ENCODE measurements at regions not wholly inside any gene's neighbourhood (a gene's known extent, or its start where the extent isn't known, plus 50 kb on each side); places are given as distances from the start of the nearest gene placed in this dataset.
"Not testable (repeated sequence)": the region's sequence is repeated elsewhere in the genome, so short reads cannot be mapped to it uniquely, and the experiment has no call there.

DNA sequence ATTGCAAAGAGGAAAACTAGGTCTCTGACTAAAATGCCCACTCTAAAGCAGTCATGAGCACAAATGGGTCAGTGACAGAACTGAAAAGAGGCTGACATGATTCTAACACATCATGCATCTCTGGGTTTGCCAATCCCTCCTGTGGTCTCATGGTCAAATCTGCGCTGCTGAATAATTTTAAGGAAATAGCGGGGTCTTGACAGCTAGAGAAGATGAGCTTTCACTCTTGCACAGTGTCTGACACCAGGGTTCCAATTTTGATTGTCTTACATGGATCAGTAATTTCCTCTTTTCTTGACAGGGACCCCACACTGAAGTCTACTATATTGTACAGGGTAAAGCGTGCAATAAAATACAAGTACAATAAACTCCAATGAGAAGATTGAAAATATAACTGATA lies 236.8 kb upstream of the CNR1 start:
- no peak overlapping the region for H3K4me3 ChIP-seq (ENCODE audit: low read depth, low read length)
- TF ChIP-seq CTCF (IDR thresholded peaks at IDR 0.05; ENCODE audit: insufficient read depth, low read length) = no peak
- no peak for DNase-seq (ENCODE audit: low read depth)

DNA sequence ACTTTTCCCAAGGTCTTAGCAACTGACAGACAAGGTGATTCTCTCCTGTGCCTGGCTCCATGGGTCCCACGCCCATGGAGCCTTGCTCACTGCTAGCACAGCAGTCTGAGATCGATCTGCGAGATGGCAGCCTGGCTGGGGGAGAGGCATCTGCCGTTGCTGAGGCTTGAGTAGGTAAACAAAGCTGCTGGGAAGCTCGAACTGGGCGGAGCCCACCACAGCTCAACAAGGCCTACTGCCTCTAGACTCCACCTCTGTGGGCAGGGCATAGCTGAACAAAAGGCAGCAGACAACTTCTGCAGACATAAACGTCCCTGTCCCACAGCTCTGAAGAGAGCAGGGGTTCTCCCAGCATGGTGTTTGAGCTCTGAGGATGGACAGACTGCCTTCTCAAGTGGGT lies 224.9 kb upstream of the CNR1 start:
- not testable (repeated sequence) for DNase-seq (ENCODE audit: low read depth); H3K4me3 ChIP-seq (ENCODE audit: low read depth, low read length)

GRCh38 chr6:88388589-88388988 lies 222.4 kb upstream of the CNR1 start:
- no peak for TF ChIP-seq CTCF (IDR thresholded peaks at IDR 0.05; ENCODE audit: insufficient read depth, low read length)

DNA sequence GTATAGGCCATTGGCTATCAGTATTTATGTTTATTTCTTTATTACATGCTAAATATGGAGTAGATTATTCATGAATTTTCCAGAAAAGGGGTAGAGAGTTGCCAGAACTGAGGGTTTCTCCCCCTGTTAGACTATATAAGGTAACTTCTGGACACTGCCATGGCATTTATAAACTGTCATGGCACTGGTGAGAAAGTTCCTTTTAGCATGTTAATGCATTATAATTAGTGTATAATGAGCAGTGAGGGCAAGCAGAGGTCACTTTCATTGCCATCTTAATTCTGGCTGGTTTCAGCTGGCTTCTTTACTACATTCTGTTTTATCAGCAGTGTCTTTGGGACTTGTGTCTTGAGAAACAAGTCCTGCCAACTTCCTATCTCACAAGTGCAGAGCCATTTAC lies 220.0 kb upstream of the CNR1 start:
- H3K4me3 ChIP-seq (ENCODE audit: low read depth, low read length) = no peak overlapping the region
- no peak for TF ChIP-seq CTCF (IDR thresholded peaks at IDR 0.05; ENCODE audit: insufficient read depth, low read length)

More at GRCh38 chr6:88388589-88388988, 222.4 kb upstream of the CNR1 start:
- DNase-seq (ENCODE audit: low read depth) = no peak
- no peak overlapping the region for H3K4me3 ChIP-seq (ENCODE audit: low read depth, low read length)

GRCh38 chr6:88383183-88383582 lies 217.0 kb upstream of the CNR1 start:
- no peak for DNase-seq (ENCODE audit: low read depth)
- H3K4me3 ChIP-seq (ENCODE audit: low read depth, low read length) = no peak overlapping the region
- no peak for TF ChIP-seq CTCF (IDR thresholded peaks at IDR 0.05; ENCODE audit: insufficient read depth, low read length)

More for the DNA sequence above, 220.0 kb upstream of the CNR1 start:
- DNase-seq (ENCODE audit: low read depth) = no peak

DNA sequence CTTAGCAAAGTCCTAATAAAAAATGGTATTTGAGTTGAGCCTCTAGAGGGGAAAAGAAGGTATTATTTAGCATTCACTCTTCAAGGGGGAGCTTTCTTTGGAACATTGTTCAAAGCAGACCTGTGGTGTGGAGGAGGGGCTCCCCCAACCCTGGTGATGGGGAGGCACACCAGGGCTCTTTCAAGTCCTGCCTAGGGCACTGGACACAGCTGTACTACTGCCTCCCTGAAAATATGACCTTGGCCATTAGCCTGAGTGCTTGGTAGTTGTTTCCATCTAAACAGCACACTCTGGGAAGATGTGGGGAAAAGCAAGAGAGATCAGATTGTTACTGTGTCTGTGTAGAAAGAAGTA lies 215.1 kb upstream of the CNR1 start:
- DNase-seq (ENCODE audit: low read depth) = no peak
- TF ChIP-seq CTCF (IDR thresholded peaks at IDR 0.05; ENCODE audit: insufficient read depth, low read length) = no peak
- no peak overlapping the region for H3K4me3 ChIP-seq (ENCODE audit: low read depth, low read length)

GRCh38 chr6:88380618-88381288 lies 214.6 kb upstream of the CNR1 start:
- no peak overlapping the region for H3K4me3 ChIP-seq (ENCODE audit: low read depth, low read length)
- no peak for TF ChIP-seq CTCF (IDR thresholded peaks at IDR 0.05; ENCODE audit: insufficient read depth, low read length)
- DNase-seq (ENCODE audit: low read depth) = peak; percentile 41

Data from fibroblast of the aortic adventitia (primary cell).